ENCODE measurements at regions not wholly inside any gene's neighbourhood (a gene's known extent, or its start where the extent isn't known, plus 50 kb on each side); places are given as distances from the start of the nearest gene placed in this dataset.

DNA sequence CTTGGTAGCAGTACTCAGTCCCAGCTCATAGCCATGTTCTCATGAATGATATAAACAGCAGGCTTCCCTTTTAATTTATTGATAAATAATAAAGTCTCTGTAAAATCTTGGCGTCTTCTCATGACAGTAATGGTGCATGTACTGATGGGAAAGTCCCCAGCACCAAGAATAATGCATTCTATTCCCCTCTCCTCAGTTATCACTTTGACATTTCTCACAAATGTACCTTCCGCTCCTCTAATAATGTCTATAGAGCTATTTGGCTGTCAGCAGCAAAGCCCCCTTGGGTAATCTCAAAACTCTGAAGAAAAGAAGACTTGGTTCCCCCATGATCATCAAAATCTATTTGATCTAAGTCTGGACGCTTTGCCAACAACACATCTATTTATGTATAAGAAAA lies 185.0 kb upstream of the SPTLC3 start:
- TF ChIP-seq GATA3 (IDR thresholded peaks at IDR 0.05; ENCODE audit: low read depth, low read length) (no peak), GATA2 (IDR thresholded peaks at IDR 0.05; ENCODE audit: low read depth, low read length) (no peak)

All from SH-SY5Y (cell line).